ENCODE measurements at regions not wholly inside any gene's neighbourhood (a gene's known extent, or its start where the extent isn't known, plus 50 kb on each side); places are given as distances from the start of the nearest gene placed in this dataset.

- TF ChIP-seq, protein P1, sequence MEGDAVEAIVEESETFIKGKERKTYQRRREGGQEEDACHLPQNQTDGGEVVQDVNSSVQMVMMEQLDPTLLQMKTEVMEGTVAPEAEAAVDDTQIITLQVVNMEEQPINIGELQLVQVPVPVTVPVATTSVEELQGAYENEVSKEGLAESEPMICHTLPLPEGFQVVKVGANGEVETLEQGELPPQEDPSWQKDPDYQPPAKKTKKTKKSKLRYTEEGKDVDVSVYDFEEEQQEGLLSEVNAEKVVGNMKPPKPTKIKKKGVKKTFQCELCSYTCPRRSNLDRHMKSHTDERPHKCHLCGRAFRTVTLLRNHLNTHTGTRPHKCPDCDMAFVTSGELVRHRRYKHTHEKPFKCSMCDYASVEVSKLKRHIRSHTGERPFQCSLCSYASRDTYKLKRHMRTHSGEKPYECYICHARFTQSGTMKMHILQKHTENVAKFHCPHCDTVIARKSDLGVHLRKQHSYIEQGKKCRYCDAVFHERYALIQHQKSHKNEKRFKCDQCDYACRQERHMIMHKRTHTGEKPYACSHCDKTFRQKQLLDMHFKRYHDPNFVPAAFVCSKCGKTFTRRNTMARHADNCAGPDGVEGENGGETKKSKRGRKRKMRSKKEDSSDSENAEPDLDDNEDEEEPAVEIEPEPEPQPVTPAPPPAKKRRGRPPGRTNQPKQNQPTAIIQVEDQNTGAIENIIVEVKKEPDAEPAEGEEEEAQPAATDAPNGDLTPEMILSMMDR (IDR thresholded peaks at IDR 0.05), result no peak
- TF ChIP-seq POLR2A (IDR thresholded peaks at IDR 0.05), result no peak
These were observed 211.3 kb downstream of the SKIDA1 start for GRCh38 chr10:21314111-21314626.
